ENCODE measurements at regions not wholly inside any gene's neighbourhood (a gene's known extent, or its start where the extent isn't known, plus 50 kb on each side); places are given as distances from the start of the nearest gene placed in this dataset.

GRCh38 chr5:107168848-107169752 is 501.6 kb downstream of the EFNA5 start:
- H3K4me1 ChIP-seq (ENCODE audit: insufficient read depth, low read length): no peaks in the 10 kb centered on the region
- no peak overlapping the region for H2AK5ac ChIP-seq (ENCODE audit: insufficient read length, low read length)
- peaks cover 17 to 28% of the 10 kb centered on the region in 2 experiments for H3K9me3 Mint-ChIP-seq
- no peaks in the 10 kb centered on the region for H3K79me2 ChIP-seq (ENCODE audit: insufficient read depth, low read length)
- no peaks in the 10 kb centered on the region for H3K79me1 ChIP-seq (ENCODE audit: insufficient read depth, low read depth, low read length, poor library complexity, severe bottlenecking)
- H3K27me3 Mint-ChIP-seq (ENCODE audit: low read depth): no peaks in the 10 kb centered on the region
- no peak overlapping the region for H3K18ac ChIP-seq (ENCODE audit: insufficient read length, low read depth, low read length)
- H3K27ac ChIP-seq (ENCODE audit: insufficient read length, low read depth, low read length): no peak overlapping the region
- no peak overlapping the region for H2BK5ac ChIP-seq (ENCODE audit: insufficient read length, low read length)
- H2BK20ac ChIP-seq (ENCODE audit: low read depth, low read length, poor library complexity, severe bottlenecking): no peak overlapping the region
- no peaks in the 10 kb centered on the region for H3K4me1 Mint-ChIP-seq
- H3K9ac ChIP-seq (ENCODE audit: extremely low read depth, insufficient read length, low read length): no peak overlapping the region
- no peak overlapping the region for H4K91ac ChIP-seq (ENCODE audit: insufficient read length, low read depth, low read length)
- H3K56ac ChIP-seq (ENCODE audit: insufficient read length, low read depth, low read length): no peak overlapping the region
- DNase-seq: no peak
- H4K20me1 ChIP-seq (ENCODE audit: control insufficient read depth, insufficient read depth, insufficient read length): no peaks in the 10 kb centered on the region
- H4K8ac ChIP-seq (replicated peaks; ENCODE audit: insufficient read length, low read depth, low read length): no peak overlapping the region
- H3K27ac Mint-ChIP-seq: no peak overlapping the region; a peak in 1 of 7 replicates
- no peak overlapping the region for H2BK120ac ChIP-seq (ENCODE audit: low read depth, low read length, poor library complexity, severe bottlenecking)
- H3K23ac ChIP-seq (ENCODE audit: insufficient read length, low read depth, low read length): no peak overlapping the region
- no peaks in the 10 kb centered on the region for H3K23me2 ChIP-seq (ENCODE audit: insufficient read length, low read depth, low read length, poor library complexity, severe bottlenecking)
- H3T11ph ChIP-seq (ENCODE audit: low read length): no peak overlapping the region
- no CpG with 5 or more reads among the region's 8 CpGs for WGBS (ENCODE audit: extremely low coverage, insufficient read length, low lambda C conversion rate)
- H3K4me3 Mint-ChIP-seq: no peak overlapping the region
- no peak overlapping the region for H3K4me2 ChIP-seq (ENCODE audit: insufficient read depth, insufficient read length, low read length)
- TF ChIP-seq, protein P1, sequence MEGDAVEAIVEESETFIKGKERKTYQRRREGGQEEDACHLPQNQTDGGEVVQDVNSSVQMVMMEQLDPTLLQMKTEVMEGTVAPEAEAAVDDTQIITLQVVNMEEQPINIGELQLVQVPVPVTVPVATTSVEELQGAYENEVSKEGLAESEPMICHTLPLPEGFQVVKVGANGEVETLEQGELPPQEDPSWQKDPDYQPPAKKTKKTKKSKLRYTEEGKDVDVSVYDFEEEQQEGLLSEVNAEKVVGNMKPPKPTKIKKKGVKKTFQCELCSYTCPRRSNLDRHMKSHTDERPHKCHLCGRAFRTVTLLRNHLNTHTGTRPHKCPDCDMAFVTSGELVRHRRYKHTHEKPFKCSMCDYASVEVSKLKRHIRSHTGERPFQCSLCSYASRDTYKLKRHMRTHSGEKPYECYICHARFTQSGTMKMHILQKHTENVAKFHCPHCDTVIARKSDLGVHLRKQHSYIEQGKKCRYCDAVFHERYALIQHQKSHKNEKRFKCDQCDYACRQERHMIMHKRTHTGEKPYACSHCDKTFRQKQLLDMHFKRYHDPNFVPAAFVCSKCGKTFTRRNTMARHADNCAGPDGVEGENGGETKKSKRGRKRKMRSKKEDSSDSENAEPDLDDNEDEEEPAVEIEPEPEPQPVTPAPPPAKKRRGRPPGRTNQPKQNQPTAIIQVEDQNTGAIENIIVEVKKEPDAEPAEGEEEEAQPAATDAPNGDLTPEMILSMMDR (conservative IDR thresholded peaks at IDR 0.05): no peak
- H2BK12ac ChIP-seq (ENCODE audit: insufficient read length, low read depth, low read length): no peak overlapping the region
- H3K27me3 ChIP-seq (ENCODE audit: insufficient read depth, low read length): no peaks in the 10 kb centered on the region
- no peak overlapping the region for H2BK15ac ChIP-seq (ENCODE audit: low read depth, low read length)
- no peak overlapping the region for H4K5ac ChIP-seq (ENCODE audit: insufficient read length, low read depth, low read length)
- no peak overlapping the region for H2AFZ ChIP-seq (ENCODE audit: low read length)
- no peak overlapping the region for H3K14ac ChIP-seq (ENCODE audit: insufficient read depth, low read length)
- peaks cover 17% of the 10 kb centered on the region for H3K9me3 ChIP-seq (ENCODE audit: control insufficient read depth, low read depth, low read length)
- H3K4ac ChIP-seq (ENCODE audit: low read depth, low read length): no peak overlapping the region
- peaks cover 12 to 29% (median 16%) of the 10 kb centered on the region in 3 experiments for H3K36me3 Mint-ChIP-seq (ENCODE audit: insufficient read depth in 1 of 3, low read depth in 3 of 3)
